HK-2 (cell line): ENCODE measurements at regions not wholly inside any gene's neighbourhood (a gene's known extent, or its start where the extent isn't known, plus 50 kb on each side); places are given as distances from the start of the nearest gene placed in this dataset.

Experiments
- DNase-seq: peaks from one replicate; pipeline ENCODE4 v3.0.0-alpha.2; 2018; ENCODE audit not compliant: unreplicated experiment

DNA sequence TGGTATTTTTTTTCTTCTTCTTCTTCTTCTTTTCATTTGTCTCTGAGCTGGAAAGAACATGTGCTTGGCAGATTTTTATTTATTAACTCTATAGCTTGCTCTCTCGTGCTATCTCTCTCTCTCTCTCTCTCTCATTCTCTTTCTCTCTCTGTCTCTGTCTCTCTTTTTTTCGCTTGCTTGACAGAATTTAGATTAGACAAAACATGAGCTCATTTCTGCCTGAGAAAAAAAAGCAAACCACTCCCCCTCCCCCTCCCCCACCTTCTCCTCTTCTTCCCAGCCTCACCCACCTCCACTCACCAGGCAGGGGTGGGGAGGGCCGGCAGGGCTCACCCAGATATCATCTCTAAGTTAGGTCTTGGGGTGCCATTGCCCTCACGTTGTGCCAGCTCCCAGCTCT is 81.5 kb downstream of the PJA1 start:
- no peak for DNase-seq

DNA sequence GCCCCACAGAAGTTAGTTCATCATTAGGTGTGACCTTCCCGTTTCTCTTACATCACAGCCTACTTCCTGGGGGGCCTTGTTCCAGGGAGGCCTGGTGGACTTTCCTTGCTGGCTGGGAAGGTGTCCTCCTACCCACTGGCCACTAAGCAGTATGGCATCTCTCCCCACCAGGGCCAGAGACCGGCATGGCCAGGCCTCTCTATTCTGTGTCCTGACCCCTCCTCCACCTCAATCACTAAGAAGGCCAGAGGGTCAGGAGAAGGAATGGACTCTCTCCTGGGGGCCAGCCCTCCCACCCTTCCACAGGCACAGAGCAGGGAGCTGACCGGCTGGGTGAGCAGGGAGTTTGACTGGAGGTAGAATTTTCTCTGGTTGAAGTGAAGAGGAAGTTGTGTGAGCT is 81.9 kb downstream of the PJA1 start:
- DNase-seq, result no peak

DNA sequence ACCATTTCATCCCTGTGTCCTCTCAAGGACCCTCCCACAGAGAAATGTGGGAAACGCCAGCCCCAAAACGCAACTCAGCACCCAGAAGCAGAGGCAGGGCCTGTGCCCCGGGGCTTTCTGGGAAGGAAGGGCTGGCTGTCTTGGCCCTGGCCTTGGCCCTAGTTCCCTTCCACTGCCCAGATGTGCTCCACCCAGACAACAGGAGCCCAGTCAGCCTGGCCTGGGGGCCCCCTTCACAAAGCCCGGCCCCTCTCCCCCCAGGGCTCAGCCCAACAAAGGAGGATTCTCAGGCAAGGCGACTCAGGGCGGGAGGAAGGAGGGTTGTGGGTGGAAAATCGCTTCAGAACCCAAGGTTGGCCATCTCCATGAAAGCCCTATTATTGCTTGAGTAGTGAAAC is 82.5 kb downstream of the PJA1 start:
- no peak for DNase-seq

DNA sequence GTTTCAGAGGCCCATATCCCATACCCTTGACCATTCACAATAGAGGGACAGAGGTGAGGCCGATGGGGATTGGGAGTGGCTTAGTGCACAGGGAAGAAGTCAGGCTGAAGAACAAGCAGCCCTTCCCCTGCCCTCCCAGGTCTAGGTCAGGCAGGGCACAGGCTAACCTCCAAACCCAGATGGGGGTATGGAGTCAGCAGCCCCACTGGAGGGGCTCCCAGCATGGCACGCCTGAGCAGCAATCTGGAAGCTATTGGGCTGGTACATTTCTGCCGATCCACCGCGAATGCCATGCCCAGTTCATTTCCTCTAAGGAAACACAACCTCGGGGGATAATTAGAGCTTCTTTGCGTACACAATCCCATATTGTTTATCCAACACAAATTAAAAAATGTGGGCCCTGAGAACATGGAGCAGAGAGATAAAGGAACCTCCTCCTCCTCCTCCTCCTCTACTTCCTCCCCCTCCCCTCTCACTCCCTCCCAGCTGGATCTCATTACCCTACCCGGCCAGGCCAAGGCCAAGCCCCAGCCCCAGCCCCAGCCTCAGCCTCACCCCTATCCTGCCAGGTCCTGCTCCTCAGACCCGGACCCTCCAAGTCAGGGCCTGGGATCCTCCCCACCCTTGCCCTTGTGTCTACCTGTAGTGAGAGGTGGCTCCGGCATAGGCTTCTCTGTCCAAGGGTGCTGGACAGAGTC is 83.0 kb downstream of the PJA1 start:
- no peak for DNase-seq

DNA sequence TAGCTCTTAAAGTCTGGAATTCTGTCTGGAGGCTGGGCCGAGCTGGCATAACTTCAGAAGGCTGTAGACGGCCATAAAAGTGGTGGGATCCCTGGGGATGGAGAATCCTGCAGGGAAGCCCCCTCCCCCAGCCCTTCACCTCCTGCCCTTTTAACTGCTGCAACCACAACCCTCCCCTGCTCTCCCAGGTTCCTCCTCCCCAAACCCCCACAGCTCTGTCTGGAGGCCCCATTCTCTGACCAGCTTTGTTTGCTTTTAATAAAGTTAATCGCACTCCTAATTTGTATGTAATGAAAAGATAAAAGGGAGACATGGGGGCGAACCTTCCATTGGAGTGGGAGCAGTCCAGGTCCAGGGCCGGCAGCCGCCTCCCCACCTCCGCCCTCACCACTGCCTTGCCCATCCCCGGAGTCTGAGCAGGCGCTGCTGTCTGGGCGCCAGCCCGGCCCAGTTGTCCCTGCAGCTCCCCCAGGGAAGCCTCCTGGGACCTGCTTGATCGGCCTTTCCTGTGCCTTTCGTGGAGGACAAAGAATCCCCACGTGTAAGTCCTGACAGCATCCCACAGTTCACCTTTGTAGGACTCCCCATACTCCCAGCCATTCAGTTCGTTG is 84.3 kb downstream of the PJA1 start:
- no peak for DNase-seq

DNA sequence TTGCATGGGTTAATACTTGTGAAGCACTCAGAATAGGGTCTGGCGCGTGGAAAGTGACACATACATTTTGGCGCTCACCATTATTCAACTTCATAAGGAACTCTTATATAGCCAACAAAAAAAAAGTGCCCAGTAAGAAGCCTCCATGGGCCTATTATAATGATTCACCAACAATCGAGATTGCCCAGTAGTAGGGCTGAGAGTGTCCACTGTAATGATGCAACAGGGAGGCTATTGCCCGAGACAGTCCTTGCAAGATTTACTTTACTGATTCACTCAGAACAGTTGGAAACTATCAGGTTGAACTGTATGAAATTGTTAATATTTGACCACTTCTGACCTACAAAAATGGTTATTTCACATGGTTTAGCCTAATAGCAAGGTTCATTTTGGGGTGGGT is 86.0 kb downstream of the PJA1 start:
- no peak for DNase-seq

DNA sequence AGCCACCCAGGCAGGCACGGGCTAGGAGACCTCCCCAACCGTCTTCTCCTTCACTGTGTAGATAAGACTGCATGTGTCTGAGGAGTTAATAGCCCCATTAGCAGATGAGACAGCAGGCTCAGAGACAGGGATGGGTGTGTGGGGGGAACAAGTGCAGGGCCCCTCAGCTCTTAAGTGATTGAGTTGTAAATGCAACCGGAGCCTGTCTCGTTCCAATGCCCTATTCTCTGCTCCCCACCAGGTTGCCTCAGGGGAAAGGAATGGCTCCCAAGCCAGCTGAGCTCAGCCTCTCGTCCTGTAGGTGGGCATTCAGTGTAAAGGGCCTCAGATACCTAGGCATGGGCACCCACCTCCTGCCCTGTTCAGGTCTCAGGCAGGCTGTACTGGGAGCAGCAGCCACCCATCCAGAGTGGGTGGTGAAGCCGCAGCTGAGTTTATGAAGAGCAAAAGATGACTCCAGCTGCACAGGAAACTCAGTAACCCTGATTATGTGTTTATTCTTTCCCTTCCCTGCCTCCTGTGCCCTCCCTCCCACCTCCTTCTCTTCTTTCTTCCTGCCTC is 87.3 kb downstream of the PJA1 start:
- no peak for DNase-seq

DNA sequence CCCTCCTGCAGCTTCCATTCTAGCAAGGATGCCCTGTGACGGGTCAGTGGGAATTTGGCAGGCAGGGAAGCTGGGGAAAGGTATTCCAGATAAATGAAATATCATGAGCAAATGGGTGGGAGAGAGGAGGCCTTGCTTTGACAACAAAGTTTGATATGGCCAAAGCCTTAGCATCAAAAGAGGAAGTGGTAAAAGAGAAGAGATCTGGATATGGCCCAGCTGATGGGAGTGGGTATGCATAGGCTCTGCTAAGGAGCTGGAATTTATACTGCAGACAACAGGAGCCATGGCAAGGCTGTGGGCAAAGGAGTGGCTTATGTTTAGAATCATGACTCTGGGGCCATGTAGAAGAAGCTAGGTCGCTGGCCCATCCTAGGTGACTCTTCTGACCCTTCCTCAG is 89.2 kb downstream of the PJA1 start:
- no peak for DNase-seq

DNA sequence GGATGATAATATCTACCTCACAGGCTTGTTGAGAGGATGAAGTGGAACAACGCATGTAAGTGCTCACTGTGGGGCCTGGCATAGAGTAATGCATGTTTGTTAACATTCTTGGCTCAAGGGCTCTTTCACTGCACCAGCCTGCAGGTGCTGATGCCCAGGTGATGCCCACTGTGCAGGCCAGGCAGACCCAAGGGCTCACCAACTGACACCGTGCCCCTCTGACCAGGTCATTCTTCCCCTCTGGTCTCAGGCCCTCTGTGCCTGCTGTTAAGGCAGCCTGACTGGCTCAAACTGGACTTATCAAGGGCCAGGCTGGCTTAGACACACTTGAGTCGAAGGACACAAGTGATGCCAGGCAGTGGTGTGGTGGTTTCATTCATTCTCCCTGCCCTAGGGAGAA is 90.5 kb downstream of the PJA1 start:
- DNase-seq, result no peak

DNA sequence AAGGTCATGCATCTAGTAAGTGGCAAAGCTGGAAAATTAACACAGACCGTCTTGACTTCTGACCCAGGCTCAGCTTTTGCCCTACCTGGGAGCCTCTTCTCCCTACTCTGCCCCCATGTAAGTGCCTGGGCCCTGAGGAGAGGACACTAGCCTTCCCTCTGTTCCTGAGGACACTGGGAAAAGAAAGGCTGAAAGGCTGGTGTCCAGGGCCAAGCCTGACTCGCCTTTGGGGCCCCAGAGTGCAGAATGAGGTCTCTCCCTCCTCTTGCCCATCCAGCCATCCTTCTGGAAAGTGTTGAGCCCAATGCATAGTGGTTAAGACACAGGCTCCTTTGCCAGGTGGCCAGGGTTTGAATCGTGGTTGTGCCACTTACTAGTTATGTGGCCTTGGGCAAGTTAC is 91.5 kb downstream of the PJA1 start:
- no peak for DNase-seq

DNA sequence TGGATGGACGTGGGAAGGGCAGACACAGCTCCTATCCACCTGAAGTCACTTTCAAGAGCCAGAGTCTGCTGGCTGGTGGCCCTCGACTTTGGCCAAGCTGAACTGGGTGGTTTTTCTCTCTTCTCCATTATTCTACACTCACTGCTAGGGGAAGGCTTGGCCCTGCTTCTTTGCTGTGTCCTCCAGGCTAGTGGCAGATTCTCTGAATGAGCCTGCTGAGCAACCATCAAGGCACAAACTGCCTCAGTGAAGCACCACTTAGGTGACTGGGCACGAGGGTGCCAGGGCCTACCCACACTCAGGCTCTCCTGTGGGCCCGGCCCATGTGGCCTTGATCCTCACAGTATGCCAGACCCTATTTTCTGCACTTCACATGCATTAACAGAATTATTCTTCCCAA is 92.0 kb downstream of the PJA1 start:
- DNase-seq, result no peak

DNA sequence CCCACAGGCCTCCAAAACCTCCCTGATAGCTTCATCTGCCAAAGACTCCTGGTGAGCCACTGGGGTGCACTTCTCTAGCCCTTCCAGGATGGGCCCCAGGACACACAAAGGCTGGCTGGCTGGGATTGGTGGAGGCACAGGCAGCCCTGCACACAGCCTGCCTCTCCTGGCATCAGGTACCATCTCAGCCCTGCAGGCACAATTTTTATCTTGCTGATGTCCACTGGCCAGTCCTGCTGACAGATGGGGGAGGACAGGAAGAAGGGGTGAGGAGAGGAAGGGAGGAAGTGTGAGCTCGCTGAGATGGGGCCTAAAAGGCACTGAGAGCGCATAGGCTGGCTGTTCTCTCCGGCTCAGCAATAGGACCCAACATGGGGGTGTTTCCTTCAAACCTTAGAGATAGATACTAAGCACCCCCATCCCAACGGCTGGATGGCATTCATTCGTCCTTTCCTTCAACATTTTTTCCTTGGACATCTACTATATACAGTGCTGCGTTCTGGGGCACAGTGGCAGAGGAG is 92.7 kb downstream of the PJA1 start:
- no peak for DNase-seq

DNA sequence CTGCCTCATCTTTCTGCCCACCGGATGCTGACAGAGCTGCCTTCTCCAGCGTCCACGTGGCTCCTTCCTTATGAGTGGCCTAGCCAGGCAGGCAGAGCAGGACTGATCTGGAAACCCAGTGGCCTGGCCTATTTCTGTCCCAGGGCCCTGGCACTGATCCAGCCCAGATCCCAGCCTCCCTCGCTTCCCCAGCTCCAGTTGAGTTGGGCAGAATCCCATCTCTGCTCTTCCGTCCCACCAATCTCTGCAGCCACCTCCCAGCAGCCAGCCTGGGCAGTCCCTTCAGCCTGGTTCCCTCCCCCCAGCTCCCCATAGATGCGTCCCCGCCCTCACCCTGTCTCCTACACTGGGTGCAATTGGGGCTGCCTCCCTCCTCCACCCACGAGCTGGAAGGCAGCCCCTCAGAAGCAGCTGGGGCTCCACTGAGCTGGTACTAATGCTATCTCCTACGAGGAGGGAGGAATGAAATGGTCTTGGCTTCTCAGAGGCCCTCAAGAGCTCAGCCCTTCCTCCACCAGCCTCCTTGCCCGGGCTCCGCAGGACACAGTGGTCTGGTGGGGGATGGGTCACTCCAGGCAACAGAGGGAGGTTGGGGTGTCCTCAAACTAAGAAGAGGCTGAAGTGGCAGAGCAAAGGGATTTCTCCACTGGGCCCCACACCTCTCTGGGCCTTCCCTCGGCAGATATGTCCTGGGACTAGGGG is 94.2 kb downstream of the PJA1 start:
- no peak for DNase-seq

DNA sequence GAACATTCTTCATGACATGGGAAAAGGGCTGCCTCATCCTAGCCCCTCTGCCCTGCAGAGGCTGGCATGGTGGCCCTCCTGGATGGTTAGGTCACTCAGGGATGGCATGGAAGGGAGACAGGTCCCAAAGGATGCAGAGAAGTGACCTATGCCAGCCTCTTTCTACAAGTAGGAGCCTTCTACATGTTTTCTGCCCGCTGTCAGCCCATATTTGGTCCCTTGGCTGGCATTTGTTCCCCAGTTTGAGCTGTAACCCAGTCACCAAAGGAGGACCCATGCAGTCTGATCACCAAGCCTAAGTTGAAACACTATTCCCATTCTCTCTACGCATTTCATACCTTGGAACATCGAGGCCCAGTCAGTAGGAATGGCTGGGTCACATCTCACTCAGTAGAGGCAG is 95.4 kb downstream of the PJA1 start:
- DNase-seq, result no peak

DNA sequence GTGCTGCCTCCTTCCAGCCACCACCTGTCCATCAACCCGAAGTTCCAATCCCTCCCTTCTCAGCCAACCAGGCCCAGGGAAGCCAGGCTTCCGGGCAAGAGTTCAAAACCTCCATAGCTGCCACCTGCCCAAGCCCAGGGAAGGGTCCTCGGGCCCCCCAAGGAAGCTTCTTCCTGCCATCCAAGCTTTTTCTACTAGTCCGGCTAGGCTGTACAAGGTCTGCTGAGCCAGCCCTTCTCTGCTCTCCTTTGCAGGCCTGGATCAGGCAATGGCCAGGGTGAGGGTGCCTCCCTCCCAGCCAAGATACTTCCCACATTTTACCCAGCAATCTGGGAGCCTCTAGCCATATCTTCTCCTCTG is 96.2 kb downstream of the PJA1 start:
- DNase-seq, result no peak

DNA sequence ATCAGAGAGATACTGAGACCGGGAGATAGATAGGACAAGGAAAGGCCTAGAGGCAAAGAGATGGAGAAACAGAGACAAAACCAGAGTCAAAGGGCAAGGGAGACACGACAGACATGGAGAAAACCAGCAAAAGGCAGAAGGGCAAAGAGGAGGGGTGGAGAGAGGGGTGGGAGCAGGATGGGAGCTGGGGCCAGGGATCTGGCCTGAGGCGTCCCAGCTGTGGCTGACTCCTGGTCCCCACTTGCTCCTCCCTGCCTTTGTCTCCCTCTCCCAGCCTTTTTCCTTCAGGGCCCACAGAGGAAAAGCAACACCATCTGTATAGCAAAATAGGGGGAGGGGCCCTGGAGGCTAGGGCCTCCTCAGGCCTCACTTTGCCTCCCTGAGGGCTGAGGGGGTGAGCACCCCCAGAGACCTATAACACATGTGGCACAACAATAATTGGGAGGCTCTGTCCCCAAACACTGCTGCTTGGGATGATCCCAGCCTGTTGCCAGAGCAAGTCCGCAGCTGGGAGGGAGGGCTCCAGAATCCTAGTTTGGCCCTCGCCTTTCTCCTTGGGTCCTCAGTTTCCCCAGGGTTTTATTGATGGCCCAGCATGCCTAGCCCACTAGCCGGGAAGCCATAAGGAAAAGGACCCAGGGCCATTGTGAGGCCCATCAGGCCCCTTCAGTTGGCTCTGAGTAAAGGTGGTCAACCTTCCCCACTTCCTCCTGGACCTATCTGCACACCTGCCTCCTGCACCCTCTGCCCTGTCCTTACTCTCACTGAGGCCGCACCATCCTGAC is 96.8 kb downstream of the PJA1 start:
- DNase-seq, result no peak

DNA sequence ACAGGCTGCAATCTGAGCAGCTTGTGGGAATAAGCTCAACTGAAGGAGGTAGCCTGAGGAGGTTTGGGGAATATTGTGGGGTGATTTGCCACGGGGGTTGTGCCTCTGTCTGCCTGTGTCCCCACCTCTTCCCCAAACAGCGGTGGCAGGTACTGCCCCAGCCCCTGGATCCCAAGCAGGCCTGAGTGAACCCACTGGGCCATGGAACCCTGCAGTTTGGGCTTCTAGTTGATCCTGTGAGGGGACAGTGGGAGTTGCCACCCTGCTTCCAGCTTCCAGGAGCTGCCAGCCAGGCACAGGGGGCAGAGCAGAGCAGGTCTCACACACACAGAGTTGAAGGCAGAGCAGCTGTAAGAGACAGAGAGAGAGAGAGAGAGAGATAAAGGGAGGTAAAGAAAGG is 97.4 kb downstream of the PJA1 start:
- DNase-seq, result no peak

DNA sequence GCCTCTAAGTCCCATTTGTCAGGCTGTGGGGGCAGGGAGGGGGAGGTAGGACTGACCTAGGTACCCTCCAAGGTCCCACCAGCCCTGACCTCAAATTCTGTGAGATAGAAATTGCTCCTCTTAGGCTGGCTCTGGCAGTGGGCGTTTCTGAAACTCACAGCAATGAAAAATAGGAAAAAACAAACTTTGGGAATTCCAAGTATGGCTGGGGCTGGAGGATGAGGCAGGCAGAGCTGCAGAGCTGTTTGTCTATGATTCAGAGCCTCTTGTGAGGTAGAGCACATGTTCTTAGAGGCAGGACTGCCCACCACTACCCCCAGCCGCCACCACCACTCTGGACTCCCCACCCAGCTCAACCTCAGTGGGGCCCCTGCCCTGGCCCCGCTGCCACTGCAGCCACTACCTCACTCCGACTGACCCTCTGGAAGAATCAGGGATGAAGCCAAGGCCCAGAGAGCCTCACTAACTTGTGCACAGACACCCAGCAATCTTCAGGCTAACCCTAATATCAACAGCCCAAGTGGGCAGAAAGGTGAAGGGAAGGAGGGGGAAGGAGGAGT is 98.2 kb downstream of the PJA1 start:
- DNase-seq, result no peak

DNA sequence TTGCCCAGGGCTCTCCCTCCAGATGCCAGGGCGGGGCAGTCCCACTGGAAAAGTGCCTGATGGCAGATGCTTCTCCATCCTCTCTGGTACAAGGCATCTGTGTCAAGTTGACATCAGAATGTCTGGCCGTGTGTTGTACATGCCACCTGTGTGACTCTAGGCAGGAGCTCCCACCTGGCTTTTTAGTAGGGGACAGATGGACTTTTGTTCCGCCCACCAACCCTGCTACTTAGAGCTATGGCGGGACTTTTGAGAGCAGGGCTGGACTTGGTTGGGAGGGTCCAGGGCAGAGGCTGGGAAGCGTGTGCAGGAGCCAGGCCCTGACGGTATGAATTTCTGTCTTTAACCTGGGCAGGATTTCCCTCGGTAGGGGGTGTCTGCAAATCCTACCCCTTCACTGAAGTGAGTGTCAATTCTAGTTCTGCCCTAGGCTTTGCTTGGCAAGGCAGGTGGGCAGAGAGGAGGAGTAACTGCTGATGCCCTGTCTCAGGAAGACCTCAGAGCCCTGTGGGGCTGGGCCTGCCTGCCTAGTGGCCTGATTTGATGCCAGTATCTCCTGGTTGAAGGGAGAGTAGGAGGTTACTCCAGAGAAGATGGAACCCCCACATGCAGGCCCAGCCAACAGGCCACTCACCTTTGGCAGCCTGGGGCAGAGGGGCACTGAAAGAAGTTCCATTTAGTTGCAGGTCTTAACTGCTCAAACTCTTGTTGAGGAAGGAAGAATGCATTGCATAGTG is 99.1 kb downstream of the PJA1 start:
- DNase-seq, result no peak

DNA sequence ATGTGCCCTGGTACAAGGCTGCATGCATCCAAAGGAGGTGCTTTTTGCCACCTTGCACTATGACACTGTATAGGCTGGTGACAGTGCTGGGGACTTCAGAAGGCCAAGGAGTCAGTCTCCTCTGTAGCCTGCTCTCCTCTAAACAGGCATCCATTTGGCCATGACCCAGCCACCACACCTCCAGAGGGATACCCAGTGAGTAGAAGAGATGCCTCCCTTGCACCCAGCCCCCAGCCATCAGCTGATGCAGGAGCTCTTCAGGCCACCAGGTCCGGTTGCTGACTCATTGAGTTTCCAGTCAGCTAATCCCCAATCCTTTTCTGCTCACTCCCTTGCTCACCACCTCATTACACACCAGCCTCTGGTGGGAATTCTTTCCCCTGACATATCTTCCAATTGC is 99.8 kb downstream of the PJA1 start:
- DNase-seq, result peak; percentile 6

DNA sequence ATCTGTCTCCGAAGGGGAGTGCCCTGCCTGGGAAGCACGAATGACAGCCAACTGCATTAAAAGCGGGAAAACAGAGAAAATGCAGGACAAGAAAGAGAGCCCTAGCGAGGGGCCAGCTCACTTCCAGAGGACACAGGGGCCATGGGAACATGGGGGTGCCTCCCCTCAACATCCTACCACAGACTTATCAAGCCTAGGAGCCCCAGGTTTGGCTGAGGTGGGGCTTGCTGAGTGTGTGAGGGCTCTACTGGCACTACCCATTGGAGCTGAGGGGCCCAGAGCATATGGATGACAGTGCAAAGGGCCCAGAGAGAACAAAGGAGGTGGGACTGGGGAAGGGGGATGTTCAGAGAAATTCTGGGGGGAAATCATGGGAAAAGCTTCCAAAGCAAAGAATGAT is 101.8 kb downstream of the PJA1 start:
- no peak for DNase-seq
